CD4-positive, alpha-beta memory T cell (primary cell): ENCODE measurements at regions not wholly inside any gene's neighbourhood (a gene's known extent, or its start where the extent isn't known, plus 50 kb on each side); places are given as distances from the start of the nearest gene placed in this dataset.
A peak's percentile ranks its signal among the peaks of the same experiment; 100 is the strongest.

Source experiments
- CTCF ChIA-PET: fragments of 350-600 bp; sonication (Branson Sonifier 250); formaldehyde crosslinking; loops from one replicate; lab custom pipeline; 2021; ENCODE audit warnings: inconsistent platforms; ENCODE audit not compliant: partially characterized antibody; lab: Charles Lee
- POLR2A ChIA-PET: fragments of 350-600 bp; sonication (Branson Sonifier 250); formaldehyde crosslinking; loops from one replicate; lab custom pipeline; 2021; ENCODE audit not compliant: partially characterized antibody; lab: Charles Lee
- DNase-seq, 5 donors: peaks; one replicate each; pipeline versions ENCODE4 v3.0.0 to v3.0.0-alpha.2; 2020 to 2022; ENCODE audit warnings: mixed read lengths in 1 of 5
- H3K27ac ChIP-seq: one replicate; pipeline ENCODE4 v1.7.0; 2013; ENCODE audit warnings: low read depth, low read length
- H3K27me3 ChIP-seq: 2 replicates; pipeline ENCODE4 v1.7.0; 2013; ENCODE audit warnings: mild to moderate bottlenecking, low read length, moderate library complexity; ENCODE audit not compliant: insufficient read depth
- H3K36me3 ChIP-seq: 2 replicates; pipeline ENCODE4 v1.7.0; 2013; ENCODE audit warnings: mild to moderate bottlenecking, low read length, moderate library complexity; ENCODE audit not compliant: insufficient read depth
- H3K4me1 ChIP-seq: 2 replicates; pipeline ENCODE4 v1.7.0; 2013; ENCODE audit warnings: mild to moderate bottlenecking, low read length, moderate library complexity; ENCODE audit not compliant: insufficient read depth
- H3K4me3 ChIP-seq, 2 donors: one replicate each; pipeline ENCODE4 v1.7.0; 2013; ENCODE audit warnings: low read length in 2 of 2, mild to moderate bottlenecking in 1 of 2
- H3K9me3 ChIP-seq, 2 donors: one replicate each; pipeline ENCODE4 v1.7.0; 2013; ENCODE audit warnings: low read length in 2 of 2, control low read depth in 1 of 2; ENCODE audit not compliant: control insufficient read depth in 1 of 2
- H3K27ac Mint-ChIP-seq, 7 donors: one replicate each; pipeline ENCODE4 v1.8.0; 2020 to 2021; ENCODE audit warnings: mixed read lengths in 7 of 7, mild to moderate bottlenecking in 6 of 7, inconsistent platforms in 3 of 7, moderate library complexity in 3 of 7
- H3K27me3 Mint-ChIP-seq, 2 donors: one replicate each; pipeline ENCODE4 v1.8.0; 2020 to 2021; ENCODE audit warnings: mixed read lengths in 2 of 2
- H3K36me3 Mint-ChIP-seq, 2 donors: one replicate each; pipeline ENCODE4 v1.8.0; 2020 to 2021; ENCODE audit warnings: mixed read lengths in 2 of 2, inconsistent platforms in 1 of 2, mild to moderate bottlenecking in 1 of 2
- H3K4me1 Mint-ChIP-seq, 4 donors: one replicate each; pipeline ENCODE4 v1.8.0; 2020 to 2021; ENCODE audit warnings: mixed read lengths in 4 of 4, mild to moderate bottlenecking in 1 of 4
- H3K4me3 Mint-ChIP-seq, 8 donors: one replicate each; pipeline ENCODE4 v1.8.0; 2020 to 2021; ENCODE audit warnings: mixed read lengths in 8 of 8, mild to moderate bottlenecking in 7 of 8, moderate library complexity in 6 of 8, inconsistent platforms in 3 of 8
- H3K9me3 Mint-ChIP-seq, 8 donors: one replicate each; pipeline ENCODE4 v1.8.0; 2020 to 2021; ENCODE audit warnings: mixed read lengths in 8 of 8, mild to moderate bottlenecking in 5 of 8, inconsistent platforms in 3 of 8, moderate library complexity in 1 of 8
- intact Hi-C: fragments of 100-400 bp; cut with micrococcal nuclease; formaldehyde crosslinking; loops from one replicate; pipeline ENCODE4 v1.15.1; 2023

- intact Hi-C loops, result no loop called here
- H3K27me3 ChIP-seq, result peaks cover 10% of the 10 kb centered on the region
- no peak overlapping the region for H3K27ac ChIP-seq
- H3K4me3 ChIP-seq, result no peak overlapping the region
- POLR2A ChIA-PET, result no interaction called here
- DNase-seq, result no peak
- no peaks in the 10 kb centered on the region for H3K36me3 ChIP-seq
- peaks cover 0 to 1% (median 0%) of the 10 kb centered on the region in 8 donors for H3K9me3 Mint-ChIP-seq
- H3K27me3 Mint-ChIP-seq, result peaks cover 20 to 29% of the 10 kb centered on the region in 2 donors
- H3K4me1 Mint-ChIP-seq, result no peaks in the 10 kb centered on the region
- H3K27ac Mint-ChIP-seq, result no peak overlapping the region
- H3K36me3 Mint-ChIP-seq, result no peaks in the 10 kb centered on the region
- H3K4me1 ChIP-seq, result no peaks in the 10 kb centered on the region
- no peak overlapping the region for H3K4me3 Mint-ChIP-seq
- CTCF ChIA-PET, result interaction anchor here (1.6 kb wide), 1 partner anchor 11 kb away, joined by 6 read pairs; no protein-coding TSS in a partner anchor
- H3K9me3 ChIP-seq, result no peaks in the 10 kb centered on the region
Measured at GRCh38 chr14:95979339-95980042, 59.7 kb upstream of the C14orf132 start.

GRCh38 chr14:95980402-95980801 is 58.8 kb upstream of the C14orf132 start:
- no peaks in the 10 kb centered on the region for H3K4me1 ChIP-seq
- CTCF ChIA-PET, result interaction anchor here (1.6 kb wide), 1 partner anchor 10 kb away, joined by 6 read pairs; no protein-coding TSS in a partner anchor
- H3K27me3 Mint-ChIP-seq, result peaks cover 23 to 29% of the 10 kb centered on the region in 2 donors
- no peak overlapping the region for H3K27ac Mint-ChIP-seq
- H3K9me3 Mint-ChIP-seq, result peaks cover 0 to 1% (median 0%) of the 10 kb centered on the region in 8 donors
- no peak for DNase-seq
- H3K36me3 ChIP-seq, result no peaks in the 10 kb centered on the region
- POLR2A ChIA-PET, result no interaction called here
- no peaks in the 10 kb centered on the region for H3K4me1 Mint-ChIP-seq
- no peak overlapping the region for H3K4me3 Mint-ChIP-seq
- H3K27ac ChIP-seq, result no peak overlapping the region
- H3K36me3 Mint-ChIP-seq, result no peaks in the 10 kb centered on the region
- intact Hi-C loops, result no loop called here
- H3K9me3 ChIP-seq, result no peaks in the 10 kb centered on the region
- no peak overlapping the region for H3K4me3 ChIP-seq
- H3K27me3 ChIP-seq, result peaks cover 10% of the 10 kb centered on the region

- no peaks in the 10 kb centered on the region for H3K36me3 ChIP-seq
- no peaks in the 10 kb centered on the region for H3K4me1 ChIP-seq
- intact Hi-C loops, result no loop called here
- Mint-ChIP-seq H3K4me3 (no peak overlapping the region), H3K27me3 (peaks cover 23 to 30% of the 10 kb centered on the region in 2 donors), H3K9me3 (peaks cover 0 to 2% (median 0%) of the 10 kb centered on the region in 8 donors), H3K27ac (no peak overlapping the region), H3K36me3 (no peaks in the 10 kb centered on the region), H3K4me1 (no peaks in the 10 kb centered on the region)
- H3K9me3 ChIP-seq, result no peaks in the 10 kb centered on the region
- H3K27ac ChIP-seq, result no peak overlapping the region
- H3K4me3 ChIP-seq, result no peak overlapping the region
- POLR2A ChIA-PET, result no interaction called here
- CTCF ChIA-PET, result no interaction called here
- DNase-seq, result peak in 1 of 5 donors; percentile 22
- peaks cover 10% of the 10 kb centered on the region for H3K27me3 ChIP-seq
Measured at GRCh38 chr14:95981965-95982364, 57.2 kb upstream of the C14orf132 start.

- no peaks in the 10 kb centered on the region for H3K9me3 ChIP-seq
- Mint-ChIP-seq H3K36me3 (no peaks in the 10 kb centered on the region), H3K4me3 (no peak overlapping the region), H3K9me3 (peaks cover 0 to 7% (median 0%) of the 10 kb centered on the region in 8 donors), H3K4me1 (no peaks in the 10 kb centered on the region), H3K27me3 (peaks cover 27 to 35% of the 10 kb centered on the region in 2 donors), H3K27ac (no peak overlapping the region)
- no peak overlapping the region for H3K4me3 ChIP-seq
- peaks cover 10% of the 10 kb centered on the region for H3K27me3 ChIP-seq
- intact Hi-C loops, result no loop called here
- H3K36me3 ChIP-seq, result no peaks in the 10 kb centered on the region
- POLR2A ChIA-PET, result no interaction called here
- H3K4me1 ChIP-seq, result no peaks in the 10 kb centered on the region
- CTCF ChIA-PET, result interaction anchor here (2.6 kb wide), 1 partner anchor 10 kb away, joined by 19 read pairs; no protein-coding TSS in a partner anchor
- DNase-seq, result no peak
- no peak overlapping the region for H3K27ac ChIP-seq
Measured at GRCh38 chr14:95984206-95984605, 55.0 kb upstream of the C14orf132 start.
